BJ (cell line): ENCODE measurements at regions not wholly inside any gene's neighbourhood (a gene's known extent, or its start where the extent isn't known, plus 50 kb on each side); places are given as distances from the start of the nearest gene placed in this dataset.
"Not testable (repeated sequence)": the region's sequence is repeated elsewhere in the genome, so short reads cannot be mapped to it uniquely, and the experiment has no call there.

Source experiments
- CTCF ChIA-PET: fragments of 350-600 bp; formaldehyde crosslinking; extraction: SDS; loops from one replicate; lab custom pipeline; 2021; ENCODE audit warnings: antibody characterized with exemption, inconsistent platforms; lab: Yijun Ruan, JAX
- POLR2A ChIA-PET: fragments of 300-600 bp; sonication (Branson Sonifier 250); formaldehyde crosslinking; extraction: SDS; loops from one replicate; lab custom pipeline; 2021; ENCODE audit warnings: antibody characterized with exemption; lab: Charles Lee
- DNase-seq: peaks from one replicate; pipeline ENCODE4 v3.0.0-alpha.2; 2011; ENCODE audit warnings: low read depth
- H3K27me3 ChIP-seq: 2 replicates; pipeline ENCODE4 v1.6.0; 2011; ENCODE audit warnings: low read length; ENCODE audit not compliant: control insufficient read depth, insufficient read depth
- H3K36me3 ChIP-seq: 2 replicates; pipeline ENCODE4 v1.5.1; 2011; ENCODE audit warnings: low read length; ENCODE audit not compliant: control insufficient read depth, insufficient read depth
- H3K4me3 ChIP-seq: 2 replicates; pipeline ENCODE4 v1.5.1; 2011; ENCODE audit warnings: low read depth, mild to moderate bottlenecking, control low read depth, low read length
- TF ChIP-seq, protein P1 (sequence below): IDR thresholded peaks from 2 replicates; pipeline ENCODE4 v1.5.1; 2011; ENCODE audit warnings: low read depth, mild to moderate bottlenecking, control low read depth, inconsistent platforms, low read length, moderate library complexity; ENCODE audit not compliant: insufficient read depth

DNA sequence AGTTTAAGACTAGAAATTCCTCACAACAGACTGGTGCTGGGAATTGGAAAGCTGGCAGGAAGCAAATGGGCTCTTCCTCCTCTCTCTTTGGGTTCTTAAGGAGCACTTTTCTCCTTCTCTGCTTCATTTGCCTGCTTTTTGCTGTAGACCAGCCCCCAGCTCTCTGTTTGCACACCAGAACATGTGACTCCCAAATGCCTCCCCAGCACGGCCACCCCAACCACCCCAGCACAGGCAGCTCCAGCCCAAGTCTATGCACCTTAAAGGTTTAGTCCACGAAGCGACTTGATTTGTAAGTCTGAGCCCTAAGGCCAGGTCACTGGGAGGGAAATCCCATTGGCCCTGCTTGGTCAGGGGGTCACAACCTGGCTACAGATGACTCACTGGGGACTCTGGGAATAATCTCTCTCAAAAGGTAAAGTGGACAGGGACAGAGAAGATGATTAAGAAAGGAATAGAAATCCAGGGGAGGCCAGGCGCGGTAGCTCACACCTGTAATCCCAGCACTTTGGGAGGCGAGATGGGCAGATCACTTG, 377.8 kb upstream of the PROK2 start:
- CTCF ChIA-PET: no interaction called here

DNA sequence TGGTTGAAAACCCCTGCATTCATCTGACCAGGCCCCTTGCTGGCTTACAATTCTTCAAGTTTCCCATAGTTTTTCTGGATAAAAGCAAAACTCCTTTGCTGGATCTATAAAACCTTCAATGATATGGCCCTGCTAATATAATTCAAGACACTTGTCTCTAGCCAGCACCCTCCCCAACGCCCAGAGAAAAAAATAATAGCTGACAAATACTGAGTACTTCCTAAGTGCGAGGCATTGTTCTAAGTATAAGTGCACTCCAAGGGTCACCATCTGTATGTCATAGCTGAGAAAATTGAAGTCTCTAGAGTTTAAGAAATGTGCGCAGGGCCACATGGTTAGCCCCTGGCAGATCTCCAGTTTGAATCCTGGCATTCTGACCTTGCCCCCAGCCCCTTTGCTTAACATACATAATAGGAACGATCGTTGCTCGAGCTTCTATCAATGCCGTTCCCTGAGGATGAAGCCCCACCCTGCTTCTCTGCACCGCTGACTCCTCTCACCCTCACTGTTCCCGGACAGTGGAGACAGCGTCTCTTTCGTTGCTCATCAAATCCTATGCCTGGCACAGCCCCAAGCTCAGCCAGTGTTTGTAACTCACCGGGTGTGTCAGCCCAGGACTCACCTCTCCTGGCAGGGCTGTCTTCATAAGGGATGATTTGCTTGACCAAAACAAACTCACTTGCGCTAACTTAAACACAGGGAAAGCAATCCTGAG, 377.1 kb upstream of the PROK2 start:
- Histone ChIP-seq H3K4me3 (no peak overlapping the region), H3K36me3 (no peaks in the 10 kb centered on the region), H3K27me3 (no peaks in the 10 kb centered on the region)
- CTCF ChIA-PET: no interaction called here
- TF ChIP-seq, protein P1, sequence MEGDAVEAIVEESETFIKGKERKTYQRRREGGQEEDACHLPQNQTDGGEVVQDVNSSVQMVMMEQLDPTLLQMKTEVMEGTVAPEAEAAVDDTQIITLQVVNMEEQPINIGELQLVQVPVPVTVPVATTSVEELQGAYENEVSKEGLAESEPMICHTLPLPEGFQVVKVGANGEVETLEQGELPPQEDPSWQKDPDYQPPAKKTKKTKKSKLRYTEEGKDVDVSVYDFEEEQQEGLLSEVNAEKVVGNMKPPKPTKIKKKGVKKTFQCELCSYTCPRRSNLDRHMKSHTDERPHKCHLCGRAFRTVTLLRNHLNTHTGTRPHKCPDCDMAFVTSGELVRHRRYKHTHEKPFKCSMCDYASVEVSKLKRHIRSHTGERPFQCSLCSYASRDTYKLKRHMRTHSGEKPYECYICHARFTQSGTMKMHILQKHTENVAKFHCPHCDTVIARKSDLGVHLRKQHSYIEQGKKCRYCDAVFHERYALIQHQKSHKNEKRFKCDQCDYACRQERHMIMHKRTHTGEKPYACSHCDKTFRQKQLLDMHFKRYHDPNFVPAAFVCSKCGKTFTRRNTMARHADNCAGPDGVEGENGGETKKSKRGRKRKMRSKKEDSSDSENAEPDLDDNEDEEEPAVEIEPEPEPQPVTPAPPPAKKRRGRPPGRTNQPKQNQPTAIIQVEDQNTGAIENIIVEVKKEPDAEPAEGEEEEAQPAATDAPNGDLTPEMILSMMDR: no peak
- POLR2A ChIA-PET: no interaction called here
- DNase-seq: no peak

More for the DNA sequence above, 377.8 kb upstream of the PROK2 start:
- TF ChIP-seq, protein P1: no peak
- DNase-seq: no peak
- POLR2A ChIA-PET: no interaction called here
- Histone ChIP-seq H3K4me3 (no peak overlapping the region), H3K36me3 (no peaks in the 10 kb centered on the region), H3K27me3 (peaks cover 2% of the 10 kb centered on the region; the same call in 1 of the 2 replicates)

DNA sequence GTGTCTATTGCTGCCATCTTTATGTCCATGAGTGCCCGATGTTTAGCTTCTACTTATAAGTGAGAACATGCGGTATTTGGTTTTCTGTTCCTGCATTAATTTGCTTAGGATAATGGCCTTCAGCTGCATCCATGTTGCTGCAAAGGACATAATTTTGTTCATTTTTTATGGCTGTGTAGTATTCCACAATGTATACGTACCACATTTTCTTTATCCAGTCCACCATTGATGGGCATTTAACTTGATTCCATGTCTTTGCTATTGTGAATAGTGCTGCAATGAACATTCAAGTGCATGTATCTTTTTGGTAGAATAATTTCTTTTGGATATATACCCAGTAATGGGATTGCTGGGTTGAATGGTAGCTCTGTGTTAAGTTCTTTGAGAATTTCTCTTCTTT, 376.3 kb upstream of the PROK2 start:
- DNase-seq, H3K36me3 ChIP-seq, H3K27me3 ChIP-seq, POLR2A ChIA-PET, H3K4me3 ChIP-seq: not testable (repeated sequence)
- CTCF ChIA-PET: interaction anchor here (0.6 kb wide), 1 partner anchor 675 kb away, joined by 3 read pairs; no protein-coding TSS in a partner anchor

DNA sequence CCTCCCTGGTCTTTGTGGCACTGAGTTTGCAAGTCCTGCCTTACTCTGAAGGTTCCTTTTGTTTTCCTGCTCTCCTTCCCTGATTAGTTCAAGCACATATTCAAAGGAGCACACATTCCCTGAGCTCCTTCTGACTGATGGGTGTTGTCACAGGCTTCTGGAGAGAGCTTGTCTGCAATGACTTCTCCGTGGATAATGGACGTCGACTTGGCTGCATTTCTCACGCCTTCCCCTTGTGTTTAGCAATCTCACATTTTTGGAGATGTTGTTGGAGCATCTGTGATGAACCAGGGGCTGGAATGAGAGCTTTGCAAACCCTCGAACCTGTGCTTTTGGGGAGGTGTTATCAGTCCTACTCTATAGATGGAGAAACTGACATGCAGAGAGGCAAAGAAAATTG, 375.4 kb upstream of the PROK2 start:
- POLR2A ChIA-PET: no interaction called here
- CTCF ChIA-PET: no interaction called here
- H3K4me3 ChIP-seq: no peak overlapping the region
- no peaks in the 10 kb centered on the region for H3K36me3 ChIP-seq
- no peak for DNase-seq
- TF ChIP-seq, protein P1: no peak
- H3K27me3 ChIP-seq: no peaks in the 10 kb centered on the region

DNA sequence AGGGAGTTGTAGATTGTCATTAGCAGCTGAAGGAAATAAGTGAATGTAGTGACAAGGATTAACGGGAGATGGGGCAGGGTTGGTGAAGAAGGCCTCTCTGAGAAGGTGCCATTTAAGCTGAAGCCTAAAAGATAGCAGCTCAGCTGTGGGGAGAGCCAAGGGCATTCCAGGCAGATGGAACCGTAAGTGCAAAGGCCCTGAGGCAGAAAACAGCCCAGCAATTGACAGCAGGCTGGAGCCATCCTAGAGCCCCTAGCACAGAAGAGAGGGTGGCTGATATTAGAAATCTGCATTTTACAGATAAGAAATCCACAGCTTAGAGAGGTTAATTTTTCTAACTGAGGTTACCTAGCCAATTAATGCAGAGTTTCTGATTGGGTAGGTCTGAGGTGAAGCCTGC, 374.5 kb upstream of the PROK2 start:
- no peak for DNase-seq
- H3K27me3 ChIP-seq: no peaks in the 10 kb centered on the region
- ChIA-PET CTCF (no interaction called here), POLR2A (no interaction called here)
- H3K36me3 ChIP-seq: no peaks in the 10 kb centered on the region
- H3K4me3 ChIP-seq: no peak overlapping the region
- TF ChIP-seq, protein P1: no peak
